NCI-H2107 treated with DMSO at 0.1 percent for 48 hours (cell line): ENCODE measurements at regions not wholly inside any gene's neighbourhood (a gene's known extent, or its start where the extent isn't known, plus 50 kb on each side); places are given as distances from the start of the nearest gene placed in this dataset.

Experiments
- DNase-seq: peaks from one replicate; lab custom pipeline; 2025; ENCODE audit not compliant: unreplicated experiment; lab: John Stamatoyannopoulos, UW

DNA sequence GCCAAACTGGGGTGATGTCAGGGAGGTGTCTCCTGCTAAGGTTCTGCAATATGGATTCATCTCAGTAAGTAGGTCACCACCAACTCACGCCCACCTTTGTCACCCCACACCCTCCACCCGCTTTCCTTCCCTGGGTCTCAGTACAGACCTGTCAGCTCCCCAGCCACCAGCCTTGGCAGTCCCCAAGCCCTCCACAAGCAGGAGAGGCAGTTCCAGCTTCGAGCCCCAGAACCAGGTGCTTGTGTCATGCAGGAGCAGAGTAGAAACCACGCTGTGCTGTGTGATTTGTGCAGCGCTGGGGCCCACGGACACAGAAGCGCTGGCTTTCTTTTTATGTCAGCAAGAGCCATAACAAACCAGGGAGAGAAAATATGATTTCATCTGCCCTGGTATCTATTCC lies 89.0 kb upstream of the CDH4 start:
- DNase-seq: no peak

DNA sequence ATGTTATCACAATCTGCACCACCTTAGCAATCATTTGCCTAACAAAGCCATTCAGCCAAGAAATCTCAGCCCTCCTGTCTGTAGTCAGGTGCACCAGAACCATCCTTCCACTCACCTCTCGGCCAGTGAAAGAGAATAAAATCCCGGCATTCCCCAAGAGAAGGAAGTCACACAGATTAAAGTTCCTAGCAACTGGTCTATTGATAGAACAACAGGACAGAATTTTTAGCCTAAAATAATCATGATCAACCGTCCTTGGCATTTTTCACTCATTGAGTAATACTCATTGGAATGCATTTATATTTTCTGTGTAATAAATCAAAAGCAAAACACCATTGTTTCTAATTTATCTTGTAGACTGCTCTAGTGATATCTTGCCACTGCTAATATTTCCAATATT lies 85.7 kb upstream of the CDH4 start:
- DNase-seq: no peak

DNA sequence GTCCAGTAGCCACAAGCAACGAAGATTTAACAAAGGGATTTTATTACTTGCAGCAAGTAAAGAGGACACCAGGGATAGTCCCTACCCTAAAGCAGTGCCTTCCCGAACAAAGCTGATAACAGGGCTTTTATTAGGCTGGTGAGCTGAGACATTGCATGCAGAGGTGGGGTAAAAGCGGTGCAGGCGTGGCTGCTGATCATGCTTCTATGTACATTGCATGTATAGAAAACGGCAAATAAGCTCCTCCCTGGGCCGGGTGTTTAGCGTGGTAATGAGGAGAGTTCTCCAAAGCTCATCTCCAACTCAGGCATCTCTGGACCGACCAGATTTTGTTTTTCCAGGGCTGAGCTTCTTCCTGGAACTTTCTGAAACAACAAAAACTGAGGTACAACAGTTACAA lies 83.5 kb upstream of the CDH4 start:
- DNase-seq: no peak

DNA sequence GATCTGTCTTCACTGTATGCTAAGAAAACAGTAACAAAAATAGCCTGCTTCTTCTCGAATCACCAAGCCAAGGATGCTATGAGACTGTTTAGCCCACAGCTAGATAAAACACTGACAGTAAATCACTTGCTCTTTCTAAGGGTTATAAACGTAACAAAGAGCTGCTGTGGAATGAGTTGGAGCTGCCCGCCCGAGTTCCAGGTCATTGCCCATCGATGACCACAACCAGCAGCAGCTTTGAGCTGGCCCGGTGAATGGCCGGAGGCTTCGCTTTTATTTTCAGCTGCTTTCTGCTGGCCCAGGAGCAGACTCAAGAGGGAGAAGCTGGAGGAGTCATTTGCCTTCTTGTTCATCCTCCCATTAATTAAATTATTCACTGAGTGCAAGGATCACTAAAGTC lies 82.2 kb upstream of the CDH4 start:
- DNase-seq: no peak

DNA sequence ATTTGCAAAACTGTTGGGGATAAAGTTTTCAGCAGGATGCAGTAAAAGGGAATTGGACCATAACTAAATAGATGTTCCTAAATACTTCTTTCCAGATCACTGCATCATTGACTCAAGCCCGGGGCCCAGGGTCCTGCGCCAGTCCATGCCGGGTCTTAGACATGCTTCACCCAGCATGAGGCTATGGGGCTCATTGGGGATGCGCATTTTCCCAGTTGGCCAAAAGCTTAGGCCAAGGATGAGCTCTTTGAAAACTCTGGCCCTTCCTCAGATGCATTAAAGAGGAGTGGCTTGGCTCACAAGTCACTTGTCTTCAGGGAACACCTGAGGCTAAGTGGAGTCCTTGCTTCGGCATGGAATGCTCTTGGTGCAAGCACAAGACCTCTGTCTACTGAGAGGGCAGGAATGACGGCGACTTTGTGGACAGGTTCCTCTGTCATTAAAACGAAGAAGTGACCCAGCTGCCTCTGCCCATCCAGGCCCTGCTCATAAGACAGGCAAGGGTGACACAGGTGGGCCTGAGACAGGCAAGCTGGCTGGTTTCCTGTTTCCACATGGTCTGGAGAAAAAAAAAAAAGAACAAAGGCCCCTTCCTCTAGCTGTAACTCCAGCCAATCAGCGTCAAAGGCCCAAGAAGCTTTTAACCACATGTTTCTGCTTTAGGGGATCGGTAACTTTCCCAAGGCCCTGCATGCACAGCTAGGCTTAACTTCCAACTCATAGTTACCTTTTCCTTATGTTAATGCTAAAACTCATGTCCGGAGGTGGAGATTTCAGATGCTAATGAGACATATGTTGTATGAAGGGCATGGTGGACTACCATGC lies 81.4 kb upstream of the CDH4 start:
- DNase-seq: no peak

DNA sequence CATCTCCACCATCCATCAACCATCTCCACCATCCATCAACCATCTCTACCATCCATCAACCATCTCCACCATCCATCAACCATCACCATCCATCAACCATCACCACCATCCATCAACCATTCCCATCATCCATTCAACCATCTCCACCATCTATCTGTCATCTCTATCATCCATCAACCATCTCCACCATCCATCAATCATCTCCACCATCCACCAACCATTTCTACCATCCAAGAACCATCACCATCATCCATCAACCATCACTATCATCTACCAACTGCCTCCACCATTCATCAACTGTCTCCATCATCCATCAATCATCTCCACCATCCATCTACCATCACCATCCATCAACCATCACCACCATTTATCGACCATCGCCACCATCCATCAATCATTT lies 78.8 kb upstream of the CDH4 start:
- no peak for DNase-seq

DNA sequence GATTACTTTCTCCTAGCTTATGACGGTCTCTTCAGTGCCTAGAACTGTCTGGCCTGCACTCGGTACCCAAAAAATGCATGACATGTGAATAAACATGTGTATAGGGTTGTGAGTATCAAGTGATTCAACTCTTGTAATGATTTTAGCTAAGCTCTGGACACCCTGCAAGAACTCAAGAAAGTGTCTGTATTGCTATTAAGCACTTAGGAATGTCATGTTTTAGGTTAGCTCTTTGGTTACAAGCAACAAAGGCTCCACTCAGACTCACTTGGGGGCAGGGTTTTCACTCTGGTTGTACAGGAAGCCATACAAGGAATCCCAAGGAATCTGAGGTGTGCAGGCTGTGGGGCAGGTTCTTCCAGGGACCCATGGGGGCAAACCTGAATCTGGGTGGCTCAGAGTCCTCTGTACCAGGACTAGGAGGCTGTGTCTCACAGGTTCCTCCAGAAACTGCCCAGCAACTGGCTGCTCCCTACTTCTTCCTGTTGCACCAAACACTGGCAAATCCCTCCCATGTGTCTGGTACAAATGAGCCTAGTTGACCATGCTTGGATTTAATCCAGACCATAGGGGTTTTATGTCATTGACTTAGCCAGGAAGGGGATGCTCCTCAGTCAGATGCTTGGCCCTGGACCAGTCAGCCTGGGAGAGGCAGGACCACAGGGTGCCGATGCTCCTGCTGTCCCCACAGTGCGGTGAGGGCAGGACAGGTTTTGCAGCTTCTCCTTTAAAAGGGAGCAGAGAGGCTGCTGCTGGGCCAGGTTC lies 77.9 kb upstream of the CDH4 start:
- DNase-seq: no peak

DNA sequence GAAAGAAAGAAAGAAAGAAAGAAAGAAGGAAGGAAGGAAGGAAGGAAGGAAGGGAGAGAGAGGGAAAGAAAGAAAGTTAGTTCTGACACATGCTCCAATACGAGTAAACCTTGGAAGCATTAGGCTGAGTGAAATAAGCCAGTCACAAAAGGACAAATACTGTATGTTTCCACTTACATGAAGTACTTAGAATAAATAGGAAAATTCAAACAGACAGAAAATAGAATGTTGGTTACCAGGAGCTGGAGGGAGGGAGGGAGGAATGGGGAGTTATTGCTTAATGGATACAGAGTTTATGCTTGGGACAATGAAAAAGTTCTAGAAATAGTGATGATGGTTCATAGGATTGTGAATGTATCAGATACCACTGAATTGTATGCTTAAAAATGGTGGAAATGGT lies 75.2 kb upstream of the CDH4 start:
- no peak for DNase-seq

DNA sequence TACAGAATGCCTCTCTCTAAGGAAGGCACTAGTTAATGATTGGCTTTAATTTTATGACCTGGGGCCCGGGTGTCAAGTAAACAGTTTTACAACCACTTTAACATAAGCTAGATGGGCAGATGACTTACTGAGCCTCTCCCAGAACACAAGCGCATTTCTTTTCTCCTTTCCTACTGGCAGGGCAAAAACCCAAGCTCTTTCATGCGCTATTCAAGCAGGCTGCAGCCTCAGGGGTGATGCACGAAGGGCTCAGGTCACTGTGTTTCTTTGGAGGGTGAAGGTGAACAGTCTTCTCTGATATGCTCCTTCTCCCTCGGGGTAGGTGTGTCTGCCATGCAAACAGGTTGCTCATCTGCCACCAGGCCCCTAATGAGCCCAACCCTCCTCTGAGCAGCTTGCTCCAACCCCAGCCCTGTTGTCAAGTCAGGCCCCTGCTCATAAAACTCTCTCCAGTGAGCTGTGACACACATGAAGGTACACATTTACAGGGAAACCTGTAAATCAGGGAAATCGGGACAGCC lies 73.5 kb upstream of the CDH4 start:
- no peak for DNase-seq

DNA sequence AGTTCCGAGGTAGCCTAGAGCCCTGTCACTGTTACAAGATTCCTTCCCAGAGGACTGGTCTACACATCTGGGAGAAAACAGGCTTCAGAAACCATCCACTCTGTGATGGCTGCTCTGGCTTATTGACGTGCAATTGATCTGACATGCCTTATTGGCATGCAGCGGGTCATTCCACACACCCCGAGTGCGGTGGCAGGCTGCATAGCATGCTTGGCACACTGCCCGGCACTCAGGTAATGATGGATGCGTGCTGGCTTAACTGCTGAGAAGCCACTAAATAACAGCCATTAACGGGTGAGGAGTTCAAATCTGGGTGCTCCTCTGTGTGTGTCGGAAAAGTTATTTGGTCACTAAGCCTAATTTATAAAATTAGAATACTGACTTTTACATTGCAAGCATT lies 67.9 kb upstream of the CDH4 start:
- no peak for DNase-seq

DNA sequence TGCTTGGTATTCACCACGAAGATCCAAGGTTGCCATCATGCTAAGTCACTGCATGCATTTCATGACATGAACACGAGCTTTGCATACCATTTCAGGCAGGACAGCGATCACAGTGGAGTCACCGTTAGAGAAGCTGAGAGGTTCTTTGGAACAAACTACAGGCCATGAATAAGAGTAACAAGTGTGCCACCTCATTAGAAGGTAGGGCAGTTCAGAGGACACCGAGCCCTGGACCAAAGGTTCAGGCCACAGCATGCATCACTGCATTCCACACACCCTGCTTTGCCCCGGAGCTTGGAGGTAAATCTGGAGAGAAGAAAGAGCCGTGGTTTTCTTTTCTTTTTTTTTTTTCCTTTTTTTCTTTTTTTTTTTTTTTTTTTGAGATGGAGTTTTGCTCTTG lies 66.9 kb upstream of the CDH4 start:
- no peak for DNase-seq

DNA sequence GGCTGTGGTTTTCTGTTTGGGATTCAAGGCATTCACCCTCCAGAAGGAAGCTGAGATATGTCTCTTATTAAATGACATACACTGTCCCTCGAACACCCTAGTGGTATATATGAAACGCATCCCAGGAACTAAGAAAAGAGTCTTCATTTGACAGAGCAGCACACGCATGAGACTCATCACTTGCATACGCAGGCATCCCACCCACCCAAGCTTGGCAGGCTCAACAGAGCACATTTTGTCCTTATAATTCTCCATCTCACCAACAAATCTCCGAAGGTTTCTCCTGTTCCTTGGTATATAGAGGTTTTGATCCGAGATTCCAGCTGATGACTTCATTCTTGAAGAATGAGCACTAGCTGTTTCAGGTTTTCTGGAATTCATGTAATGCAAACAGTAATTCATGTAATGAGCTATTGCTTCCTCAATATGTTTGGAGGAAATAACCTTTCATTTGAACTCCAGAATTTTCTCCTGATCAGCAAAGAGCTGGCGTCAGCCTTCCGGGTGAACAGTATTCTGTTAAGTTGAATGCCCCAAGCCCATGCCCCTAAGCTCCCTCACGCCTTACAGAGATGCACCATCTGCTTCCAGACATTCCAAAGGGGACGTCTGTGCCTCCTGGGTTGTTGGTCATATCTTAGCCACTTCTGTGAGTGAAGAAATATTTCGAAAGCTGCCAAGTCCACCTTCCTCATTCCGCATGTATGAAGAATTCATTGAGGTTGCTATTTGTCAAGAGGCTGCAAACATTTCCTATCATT lies 66.0 kb upstream of the CDH4 start:
- no peak for DNase-seq

DNA sequence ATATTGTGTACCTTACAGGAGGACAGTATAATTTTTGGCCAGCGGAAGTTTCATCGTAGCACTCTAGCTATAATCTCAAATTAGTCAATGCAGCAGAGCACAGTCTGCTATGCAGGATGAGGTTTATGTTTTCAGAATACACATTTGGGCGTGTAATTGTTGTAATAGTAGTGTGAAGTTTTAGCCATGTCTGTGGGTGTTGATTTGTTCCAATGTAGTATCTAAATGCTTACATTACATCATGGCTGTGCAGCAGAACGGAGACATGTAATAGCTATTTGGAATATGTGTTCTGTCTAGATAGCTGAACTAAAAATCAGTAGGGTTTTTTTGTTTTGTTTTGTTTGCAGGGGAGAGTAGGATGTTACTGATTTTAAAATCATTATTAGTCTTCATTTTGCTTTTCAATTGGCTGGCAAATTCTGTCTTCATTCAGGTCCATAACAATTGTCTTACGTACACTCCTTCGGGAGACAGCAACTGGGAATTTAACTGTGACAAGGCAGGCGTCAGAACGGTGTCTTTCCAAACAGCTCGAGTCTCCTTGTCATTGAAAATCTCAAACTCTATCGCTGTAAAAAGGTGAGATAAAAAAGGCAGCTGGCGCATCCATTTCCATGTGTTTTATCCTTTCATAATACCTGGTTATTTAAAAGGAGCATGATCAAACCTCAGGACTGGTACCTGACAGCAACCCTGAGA lies 65.1 kb upstream of the CDH4 start:
- DNase-seq: peak; percentile 22

DNA sequence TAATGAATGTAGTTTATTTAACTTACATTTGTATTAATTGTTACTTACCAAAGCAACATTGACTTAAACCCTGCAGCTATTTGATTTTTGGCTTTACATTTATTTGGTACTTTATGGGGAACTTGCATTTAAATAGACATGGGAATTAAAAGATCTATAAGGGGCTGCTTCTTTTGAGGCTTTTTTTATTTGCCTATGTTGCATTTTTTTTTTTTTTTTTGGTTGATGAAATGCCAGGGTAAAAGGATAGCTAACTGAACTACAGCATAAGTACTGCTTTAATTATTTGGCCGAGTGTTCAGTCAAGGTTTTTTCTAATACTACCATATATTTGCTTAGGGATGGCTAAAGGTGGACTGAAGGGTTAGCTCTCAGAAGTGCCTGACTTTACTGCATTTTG lies 62.5 kb upstream of the CDH4 start:
- DNase-seq: no peak

DNA sequence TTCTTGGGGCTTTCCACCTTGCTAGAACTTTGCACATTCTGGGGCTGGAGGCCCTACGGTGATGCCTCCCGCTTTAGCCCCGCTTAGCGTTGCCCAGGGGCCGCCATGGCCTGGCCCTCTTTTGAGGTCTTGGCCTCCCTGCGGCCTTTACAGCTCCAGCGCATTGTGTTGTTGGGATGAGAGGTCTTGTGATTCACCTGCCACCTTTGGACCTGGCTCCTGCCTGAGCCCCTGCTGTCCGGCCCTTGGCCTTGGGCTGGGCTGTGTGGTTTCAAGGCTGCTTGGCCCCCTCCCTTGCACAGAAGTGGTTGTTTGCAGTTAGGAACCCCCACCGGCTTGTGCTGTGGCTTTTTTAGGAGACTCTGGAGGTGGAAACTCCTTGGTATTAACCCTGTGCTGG lies 61.0 kb upstream of the CDH4 start:
- no peak for DNase-seq

DNA sequence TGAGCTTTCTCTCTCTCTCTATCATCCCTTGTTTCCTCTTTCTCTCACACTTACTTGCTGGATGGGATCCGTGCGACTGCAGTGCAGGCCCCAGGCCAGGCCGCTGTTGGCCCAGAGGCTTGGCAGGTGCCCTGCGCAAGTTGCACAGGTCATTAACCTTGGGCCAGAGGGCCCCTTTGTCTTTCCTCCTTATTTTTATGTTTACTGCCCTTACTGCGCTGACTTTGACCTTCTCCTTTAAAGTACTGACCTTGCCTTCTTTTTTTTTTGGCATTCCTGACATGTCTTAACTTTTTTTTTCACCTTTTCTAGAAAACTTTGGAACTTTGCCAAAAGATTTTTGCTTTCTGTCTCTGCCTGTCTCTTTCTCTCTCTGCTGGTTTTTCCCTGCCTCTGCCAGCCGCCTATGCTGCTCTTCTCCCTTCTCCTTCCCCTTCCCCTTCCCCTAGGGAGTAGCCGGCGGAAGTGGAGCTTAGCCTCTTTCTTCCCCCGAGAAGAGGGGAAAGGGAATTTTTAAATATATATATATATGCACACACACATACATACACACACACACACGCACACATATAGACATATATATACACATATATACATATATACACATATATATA lies 59.6 kb upstream of the CDH4 start:
- no peak for DNase-seq

DNA sequence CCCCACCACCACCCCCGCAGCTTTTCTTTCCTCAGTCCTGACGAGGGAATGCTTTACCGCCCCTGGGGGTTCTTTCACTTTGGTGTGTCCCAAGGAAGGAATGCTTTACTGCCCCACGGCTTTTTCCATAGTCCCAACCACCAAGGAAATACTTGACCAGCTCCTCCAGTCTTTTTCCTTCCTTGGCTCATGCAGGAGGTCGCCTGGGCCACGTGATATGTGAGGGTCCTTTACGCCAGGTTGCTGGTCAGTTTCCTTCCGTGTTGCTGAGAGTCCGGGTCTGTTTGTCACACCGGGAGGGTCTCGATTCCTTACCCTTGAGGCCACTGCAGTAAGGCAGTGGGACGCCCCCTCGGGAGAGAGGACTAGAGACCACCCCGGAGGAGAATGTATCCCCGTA lies 58.9 kb upstream of the CDH4 start:
- no peak for DNase-seq
